ENCODE measurements at regions not wholly inside any gene's neighbourhood (a gene's known extent, or its start where the extent isn't known, plus 50 kb on each side); places are given as distances from the start of the nearest gene placed in this dataset.

DNA sequence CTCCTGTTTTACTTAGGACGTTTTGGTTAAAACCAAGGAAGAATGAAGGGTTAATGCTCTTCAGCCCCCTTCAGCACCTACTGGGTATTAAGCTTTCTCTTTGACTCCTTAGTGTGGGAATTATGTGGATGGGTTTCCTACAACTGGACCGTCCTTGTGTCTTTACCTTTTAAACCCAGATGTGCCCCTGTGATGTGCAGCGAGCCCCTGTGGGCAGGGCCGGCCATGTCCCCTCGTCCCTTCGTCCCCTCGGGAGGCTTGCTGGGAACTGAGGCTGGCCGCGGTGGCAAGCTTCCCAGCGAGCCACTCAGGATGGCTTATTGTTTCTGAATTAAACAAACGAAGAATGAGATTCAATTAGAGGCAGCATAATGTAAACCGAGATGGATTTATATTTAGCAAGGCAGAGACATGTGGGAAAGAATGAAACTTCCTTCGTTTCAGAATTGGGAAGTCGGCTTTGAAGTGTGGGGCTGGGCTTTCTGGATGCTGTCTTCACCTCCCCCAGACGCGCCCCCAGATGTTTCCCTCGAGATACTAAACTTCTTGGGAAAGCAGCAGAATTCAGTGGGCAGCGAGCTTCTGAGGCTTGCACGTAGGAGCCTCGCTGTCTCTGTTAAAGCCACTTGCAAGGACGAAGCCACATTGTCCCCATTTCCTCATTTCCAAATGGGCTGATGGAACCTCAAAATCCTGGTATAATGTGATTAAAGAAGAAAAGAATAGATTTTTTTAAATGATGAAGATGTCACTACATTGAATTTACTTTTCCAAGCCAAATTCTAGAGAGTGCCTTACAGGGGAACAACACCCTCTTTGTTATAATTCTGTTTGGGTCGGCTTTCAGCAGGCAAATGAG is 146.0 kb downstream of the VAPA start:
- DNase-seq, result no peak

GRCh38 chr18:10060469-10060782 is 146.6 kb downstream of the VAPA start:
- no peak for DNase-seq

GRCh38 chr18:10060841-10061240 is 147.0 kb downstream of the VAPA start:
- no peak for DNase-seq

DNA sequence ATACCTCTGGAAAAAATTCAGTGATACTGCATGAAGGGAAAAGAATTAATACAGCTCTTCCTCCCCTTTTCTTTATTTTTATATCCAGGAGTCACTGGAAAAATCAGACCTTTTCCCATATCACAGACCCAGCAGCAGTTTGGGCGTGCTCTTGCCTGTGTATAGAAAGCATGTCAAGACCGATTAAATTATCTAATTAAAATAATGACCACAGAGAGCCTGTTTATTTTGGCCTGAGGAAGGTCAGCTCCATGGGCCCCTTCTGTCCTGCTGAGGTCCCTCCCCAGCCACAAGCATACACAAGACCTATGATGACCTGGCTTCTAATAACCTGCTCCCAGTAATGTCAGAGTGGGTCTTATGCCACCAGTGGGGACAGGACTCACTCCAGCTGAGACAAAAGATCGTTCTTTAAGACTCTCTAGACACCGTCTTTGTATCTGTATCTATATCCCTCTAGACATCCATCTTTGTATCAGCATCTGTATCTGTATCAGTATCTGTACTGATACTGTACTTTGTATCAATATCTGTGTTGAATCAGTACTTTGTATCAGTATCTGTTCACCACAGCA is 147.8 kb downstream of the VAPA start:
- DNase-seq, result no peak

GRCh38 chr18:10062302-10063300 is 148.8 kb downstream of the VAPA start:
- DNase-seq, result no peak

GRCh38 chr18:10063489-10063888 is 149.7 kb downstream of the VAPA start:
- no peak for DNase-seq

- no peak for DNase-seq
These were observed 150.5 kb downstream of the VAPA start for GRCh38 chr18:10064267-10064666.

- no peak for DNase-seq
These were observed 151.5 kb downstream of the VAPA start for GRCh38 chr18:10065296-10065695.

GRCh38 chr18:10067670-10068659 is 154.1 kb downstream of the VAPA start:
- no peak for DNase-seq

- DNase-seq, result no peak
These were observed 155.2 kb downstream of the VAPA start for GRCh38 chr18:10068766-10069567.

- DNase-seq, result no peak
These were observed 156.8 kb downstream of the VAPA start for GRCh38 chr18:10070561-10071000.

- DNase-seq, result no peak
These were observed 158.9 kb downstream of the VAPA start for GRCh38 chr18:10072671-10073175.

GRCh38 chr18:10074110-10074509 is 160.3 kb downstream of the VAPA start:
- DNase-seq, result no peak

DNA sequence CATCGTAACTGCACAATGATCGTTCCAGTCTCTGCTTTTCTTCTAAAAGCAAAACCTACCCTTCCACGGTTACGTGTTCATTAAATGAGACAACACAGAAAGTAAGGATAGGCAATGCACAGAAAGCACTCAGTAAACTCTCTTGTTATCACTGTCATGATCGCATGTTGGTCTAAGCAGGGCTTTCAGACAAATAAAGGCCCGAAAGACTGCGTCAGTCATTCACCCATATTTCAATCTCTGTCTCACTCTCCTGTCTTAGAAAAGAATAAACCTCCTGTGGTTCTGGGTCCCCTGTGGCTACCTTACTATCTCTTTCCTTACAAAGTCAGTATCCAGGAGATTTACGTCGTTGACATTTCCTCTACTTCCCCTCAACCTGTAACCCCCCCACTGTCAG is 160.9 kb downstream of the VAPA start:
- no peak for DNase-seq

- no peak for DNase-seq
These were observed 162.8 kb downstream of the VAPA start for GRCh38 chr18:10076502-10077030.

DNA sequence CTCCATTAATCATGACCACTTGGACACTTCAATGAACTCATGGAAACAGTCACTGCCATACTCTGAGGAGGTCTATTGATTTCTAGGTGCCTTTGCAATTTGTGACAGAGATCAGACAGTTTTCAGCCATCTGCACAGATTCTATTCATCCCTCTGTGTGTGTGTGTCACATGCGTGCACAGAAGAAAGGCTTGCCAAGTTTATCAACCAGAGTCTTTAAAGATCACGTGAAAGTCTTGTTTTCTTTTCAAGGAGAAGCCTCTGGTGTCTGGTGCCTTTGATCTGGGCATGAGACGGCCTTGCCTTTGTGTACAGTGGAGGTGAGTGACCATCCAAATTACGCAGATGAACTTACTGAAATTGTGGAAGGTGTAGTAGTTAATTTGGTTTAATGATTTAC is 164.2 kb downstream of the VAPA start:
- DNase-seq, result no peak

GRCh38 chr18:10080372-10080771 is 166.6 kb downstream of the VAPA start:
- DNase-seq, result no peak

- no peak for DNase-seq
These were observed 167.7 kb downstream of the VAPA start for GRCh38 chr18:10081492-10081891.

- no peak for DNase-seq
These were observed 171.6 kb downstream of the VAPA start for GRCh38 chr18:10085416-10085815.

DNA sequence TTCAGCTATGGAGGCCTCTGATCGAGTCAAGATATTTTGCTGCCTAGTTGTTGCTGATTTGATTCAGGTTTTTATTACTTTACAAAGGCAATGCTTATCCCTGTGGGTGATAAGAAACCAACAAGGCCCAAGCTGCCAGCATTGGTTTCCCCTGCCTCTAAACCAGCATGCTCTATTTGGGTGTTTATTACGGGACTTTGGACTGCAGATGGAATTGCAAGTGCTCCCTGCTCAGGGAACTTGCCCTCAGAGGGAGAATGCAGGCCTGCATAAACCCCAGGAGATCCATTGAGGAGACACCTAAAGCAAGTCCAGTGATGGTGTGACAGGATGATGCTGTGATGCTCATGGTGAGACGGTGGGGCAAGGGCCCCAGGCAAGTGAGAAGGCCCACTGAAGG is 172.1 kb downstream of the VAPA start:
- DNase-seq, result no peak

Data from CD4-positive, alpha-beta T cell treated with Interleukin-15 for 1 hour (primary cell).